Psoas muscle (tissue), 7 donors: ENCODE measurements at regions not wholly inside any gene's neighbourhood (a gene's known extent, or its start where the extent isn't known, plus 50 kb on each side); places are given as distances from the start of the nearest gene placed in this dataset.

Experiments used
- ATAC-seq, 4 donors: fragments of 200-7000 bp; cut with Tn5 transposase; one replicate each; pipeline ENCODE4 v1.9.1; 2020; ENCODE audit warnings: moderate library complexity in 3 of 4, mild to moderate bottlenecking in 2 of 4
- DNase-seq, 2 donors: peaks; one replicate each; pipeline ENCODE4 v3.0.0-alpha.2; 2020
- H3K27ac ChIP-seq: fragments of 200-600 bp; one replicate; pipeline ENCODE4 v1.8.0; 2022
- H3K27me3 ChIP-seq, 3 donors: fragments of 200-600 bp in 1 of 3; one replicate each; pipeline versions ENCODE4 v1.6.1 to v1.8.0; 2013 to 2022; ENCODE audit warnings: low read length in 2 of 3, mild to moderate bottlenecking in 2 of 3, moderate library complexity in 1 of 3; ENCODE audit not compliant: insufficient read depth in 3 of 3
- H3K36me3 ChIP-seq, 2 donors: fragments of 200-600 bp in 1 of 2; one replicate each; pipeline versions ENCODE4 v1.6.1 to v1.8.0; 2013 to 2022; ENCODE audit warnings: low read depth in 1 of 2, mild to moderate bottlenecking in 1 of 2, moderate library complexity in 1 of 2; ENCODE audit not compliant: insufficient read depth in 1 of 2
- H3K4me1 ChIP-seq: fragments of 200-600 bp; one replicate; pipeline ENCODE4 v1.8.0; 2022
- H3K4me3 ChIP-seq: fragments of 200-600 bp; one replicate; pipeline ENCODE4 v1.8.0; 2022; ENCODE audit warnings: mild to moderate bottlenecking
- H3K9me3 ChIP-seq: fragments of 200-600 bp; one replicate; pipeline ENCODE4 v1.8.0; 2022
- WGBS, 3 donors: extraction: QIAGEN DNeasy Blood & Tissue Kit; methylation state at CpG; one replicate each; pipeline versions ENCODE4 v1.1.6 to v1.1.7; 2013; 5-methylcytosine and 5-hydroxymethylcytosine counted together
- intact Hi-C, 2 donors: fragments of 100-400 bp; cut with DNase I; formaldehyde crosslinking; loops; one replicate each; pipeline versions ENCODE4 v1.11.0 to v1.14.2; 2022
- TF ChIP-seq, protein P1 (sequence below): fragments of 200-600 bp; IDR thresholded peaks from one replicate; pipeline ENCODE4 v1.8.0; 2022; ENCODE audit warnings: antibody characterized with exemption
- donor health status: healthy with polysubstance abuse.
- donor health status: DM: no; HTN: no; CAD: no; lungs with moderate emphysema.
- donor health status: Bipolar disorder and iron deficiency.
- donor health status: healthy.
- donor health status: DM: yes; HTN: yes; CAD: no.
- donor health status: DM: no; HTN: no; CAD: no.
- donor health status: DM: yes; HTN: yes; CAD: no.

DNA sequence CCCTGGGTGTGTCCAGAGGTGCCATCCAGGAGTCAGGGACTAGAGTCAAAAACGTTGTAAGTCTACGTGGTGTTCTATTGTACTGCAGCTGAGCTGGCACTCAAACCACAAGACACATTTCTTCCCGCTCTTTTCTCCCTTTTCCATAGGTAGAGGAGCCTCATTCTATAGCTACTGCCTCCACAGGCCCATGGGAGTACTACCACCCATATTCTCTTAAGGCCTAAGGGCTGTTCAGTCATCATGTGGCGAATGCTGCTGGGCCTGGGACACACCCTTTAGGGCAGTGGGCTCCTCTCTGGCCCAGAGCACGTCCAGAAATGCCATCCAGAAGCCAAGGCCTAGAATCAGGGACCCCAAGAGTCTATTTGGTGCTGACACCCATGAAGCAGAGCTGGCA, 1271.7 kb downstream of the CNTNAP5 start:
- ATAC-seq (no peak), DNase-seq (no peak)
- 66 to 68% (median 66%) methylated on average over 5 of the region's 5 CpGs for WGBS, 3 donors
- Histone ChIP-seq H3K4me1 (no peaks in the 10 kb centered on the region), H3K9me3 (peaks cover 5% of the 10 kb centered on the region), H3K27me3 (no peaks in the 10 kb centered on the region), H3K36me3 (no peaks in the 10 kb centered on the region), H3K27ac (no peak overlapping the region), H3K4me3 (no peak overlapping the region)
- TF ChIP-seq, protein P1, sequence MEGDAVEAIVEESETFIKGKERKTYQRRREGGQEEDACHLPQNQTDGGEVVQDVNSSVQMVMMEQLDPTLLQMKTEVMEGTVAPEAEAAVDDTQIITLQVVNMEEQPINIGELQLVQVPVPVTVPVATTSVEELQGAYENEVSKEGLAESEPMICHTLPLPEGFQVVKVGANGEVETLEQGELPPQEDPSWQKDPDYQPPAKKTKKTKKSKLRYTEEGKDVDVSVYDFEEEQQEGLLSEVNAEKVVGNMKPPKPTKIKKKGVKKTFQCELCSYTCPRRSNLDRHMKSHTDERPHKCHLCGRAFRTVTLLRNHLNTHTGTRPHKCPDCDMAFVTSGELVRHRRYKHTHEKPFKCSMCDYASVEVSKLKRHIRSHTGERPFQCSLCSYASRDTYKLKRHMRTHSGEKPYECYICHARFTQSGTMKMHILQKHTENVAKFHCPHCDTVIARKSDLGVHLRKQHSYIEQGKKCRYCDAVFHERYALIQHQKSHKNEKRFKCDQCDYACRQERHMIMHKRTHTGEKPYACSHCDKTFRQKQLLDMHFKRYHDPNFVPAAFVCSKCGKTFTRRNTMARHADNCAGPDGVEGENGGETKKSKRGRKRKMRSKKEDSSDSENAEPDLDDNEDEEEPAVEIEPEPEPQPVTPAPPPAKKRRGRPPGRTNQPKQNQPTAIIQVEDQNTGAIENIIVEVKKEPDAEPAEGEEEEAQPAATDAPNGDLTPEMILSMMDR: no peak
- intact Hi-C loops: no loop called here

DNA sequence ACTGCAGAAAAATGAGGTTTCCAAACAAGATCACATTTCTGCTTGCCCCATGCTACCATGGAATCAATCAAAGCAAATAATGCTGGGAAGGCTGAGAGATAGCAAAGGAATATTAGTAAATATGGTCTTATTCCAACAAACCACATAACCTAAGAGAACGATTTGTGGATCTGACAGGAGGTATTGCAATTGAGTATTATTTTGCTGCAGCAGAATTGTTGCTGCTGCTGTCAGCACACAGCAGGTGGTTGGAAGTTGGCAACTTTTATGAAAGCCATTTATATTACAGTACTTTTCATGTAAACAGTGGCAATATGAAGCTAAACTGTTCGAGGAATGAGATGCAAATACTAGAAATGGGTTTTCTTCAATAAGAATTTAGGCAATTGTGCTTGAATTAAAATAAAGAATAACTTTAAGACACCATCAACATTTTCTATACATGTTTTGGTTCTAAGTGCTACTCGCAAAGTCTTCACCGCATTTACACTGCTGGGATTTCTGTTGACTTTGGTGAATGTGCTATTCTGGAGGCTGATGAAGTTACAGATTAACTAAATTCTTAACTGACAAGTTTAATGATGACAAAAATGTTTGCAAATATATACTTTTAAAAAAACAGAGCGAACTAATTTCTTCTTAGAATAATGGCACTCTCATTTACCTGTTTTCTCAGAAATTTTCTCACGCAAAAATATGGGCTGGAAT, 1285.7 kb downstream of the CNTNAP5 start:
- 74 to 81% (median 76%) methylated on average over 6 of the region's 6 CpGs for WGBS, 3 donors
- H3K4me3 ChIP-seq: no peak overlapping the region
- H3K27ac ChIP-seq: no peak overlapping the region
- no peak for DNase-seq
- no peak for ATAC-seq
- H3K9me3 ChIP-seq: no peaks in the 10 kb centered on the region
- no peaks in the 10 kb centered on the region for H3K36me3 ChIP-seq
- intact Hi-C loops: no loop called here
- no peaks in the 10 kb centered on the region for H3K27me3 ChIP-seq
- TF ChIP-seq, protein P1: no peak
- H3K4me1 ChIP-seq: no peaks in the 10 kb centered on the region

DNA sequence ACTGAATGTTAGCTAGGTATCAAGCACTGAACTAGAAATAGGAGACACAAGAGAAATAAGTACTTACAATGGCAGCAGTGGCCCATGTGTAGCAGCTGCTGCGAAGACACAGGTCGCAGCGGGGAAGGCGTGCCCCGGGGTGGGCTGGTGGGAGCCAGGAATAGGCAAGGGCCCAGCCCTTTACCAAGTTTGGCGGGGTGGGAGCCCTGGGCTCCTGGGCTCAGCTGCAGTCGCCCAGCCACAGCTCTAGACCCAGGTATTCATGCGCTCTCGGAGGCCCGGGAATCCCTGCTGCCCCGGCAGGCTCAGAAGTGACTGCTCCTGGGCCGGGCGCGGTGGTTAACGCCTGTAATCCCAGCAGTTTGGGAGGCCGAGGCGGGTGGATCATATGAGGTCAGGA, 1287.3 kb downstream of the CNTNAP5 start:
- H3K27ac ChIP-seq: no peak overlapping the region
- H3K36me3 ChIP-seq: no peaks in the 10 kb centered on the region
- TF ChIP-seq, protein P1: no peak
- H3K4me1 ChIP-seq: no peaks in the 10 kb centered on the region
- WGBS, 3 donors: 92 to 94% (median 94%) methylated on average over 13 to 17 of the region's 17 CpGs
- ATAC-seq: no peak
- intact Hi-C loops: no loop called here
- no peak for DNase-seq
- no peaks in the 10 kb centered on the region for H3K27me3 ChIP-seq
- H3K4me3 ChIP-seq: no peak overlapping the region
- H3K9me3 ChIP-seq: no peaks in the 10 kb centered on the region

DNA sequence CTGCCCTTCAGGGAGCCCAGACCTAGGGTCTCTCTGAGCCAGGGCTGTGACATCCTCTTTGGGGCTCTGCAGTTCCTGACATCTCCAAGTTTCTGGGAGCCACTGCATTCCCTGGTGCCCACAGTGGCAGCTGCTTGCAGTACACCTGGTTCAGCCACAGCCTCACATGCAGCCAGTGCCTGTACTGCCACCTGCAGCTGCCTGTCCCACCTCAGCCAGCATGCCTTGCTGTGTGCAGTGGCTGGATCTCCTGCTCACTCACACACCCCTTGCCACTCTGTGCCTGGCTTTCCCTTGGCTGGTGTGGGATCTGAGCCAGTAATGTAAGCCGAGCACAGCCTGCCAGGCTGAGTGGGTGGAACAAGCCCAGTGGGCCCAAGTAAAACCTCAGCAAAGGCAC, 1288.7 kb downstream of the CNTNAP5 start:
- Histone ChIP-seq H3K4me1 (no peaks in the 10 kb centered on the region), H3K9me3 (no peaks in the 10 kb centered on the region), H3K4me3 (no peak overlapping the region), H3K36me3 (no peaks in the 10 kb centered on the region), H3K27me3 (no peaks in the 10 kb centered on the region), H3K27ac (no peak overlapping the region)
- 20 to 42% (median 40%) methylated on average over 1 of the region's 1 CpG for WGBS, 3 donors
- DNase-seq (no peak), ATAC-seq (no peak)
- intact Hi-C loops: no loop called here
- TF ChIP-seq, protein P1: no peak

DNA sequence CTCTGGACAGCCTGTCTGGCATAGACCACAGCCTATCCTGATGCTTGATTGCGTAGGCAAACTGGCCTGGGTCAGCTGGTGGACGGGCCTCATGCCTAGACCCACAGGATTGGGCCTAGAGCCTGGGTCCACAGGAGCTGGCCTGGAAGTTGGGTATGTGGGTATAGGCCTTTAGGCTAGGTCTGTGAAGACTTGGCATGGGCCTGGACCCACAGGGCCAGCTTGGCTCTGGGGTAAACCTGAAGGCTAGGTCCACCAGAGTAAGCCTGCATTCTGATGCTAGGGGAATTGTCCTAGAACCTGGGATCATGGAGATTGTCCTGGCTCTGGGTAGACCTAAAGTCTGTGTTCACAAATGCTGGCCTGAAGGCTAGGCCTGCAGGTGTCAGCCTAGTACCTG, 1293.7 kb downstream of the CNTNAP5 start:
- no peak for DNase-seq

More for the DNA sequence above, 1293.7 kb downstream of the CNTNAP5 start:
- Histone ChIP-seq H3K4me3 (no peak overlapping the region), H3K27me3 (no peaks in the 10 kb centered on the region), H3K9me3 (no peaks in the 10 kb centered on the region), H3K4me1 (no peaks in the 10 kb centered on the region), H3K36me3 (no peaks in the 10 kb centered on the region), H3K27ac (no peak overlapping the region)
- TF ChIP-seq, protein P1: no peak
- ATAC-seq: no peak
- 87 to 95% (median 92%) methylated on average over 2 of the region's 2 CpGs for WGBS, 3 donors
- intact Hi-C loops: no loop called here
